IgD-negative memory B cell (primary cell): ENCODE measurements at regions not wholly inside any gene's neighbourhood (a gene's known extent, or its start where the extent isn't known, plus 50 kb on each side); places are given as distances from the start of the nearest gene placed in this dataset.
"Not testable (repeated sequence)": the region's sequence is repeated elsewhere in the genome, so short reads cannot be mapped to it uniquely, and the experiment has no call there.

Source experiments
- H3K27ac Mint-ChIP-seq, 3 donors: one replicate each; pipeline ENCODE4 v1.8.0; 2020 to 2022; ENCODE audit warnings: mild to moderate bottlenecking in 3 of 3, mixed read lengths in 3 of 3, moderate library complexity in 1 of 3
- H3K27me3 Mint-ChIP-seq: one replicate; pipeline ENCODE4 v1.8.0; 2021; ENCODE audit warnings: mixed read lengths
- H3K36me3 Mint-ChIP-seq: one replicate; pipeline ENCODE4 v1.8.0; 2020; ENCODE audit warnings: mild to moderate bottlenecking, mixed read lengths
- H3K4me1 Mint-ChIP-seq, 3 donors: one replicate each; pipeline ENCODE4 v1.8.0; 2020 to 2022; ENCODE audit warnings: mixed read lengths in 3 of 3, mild to moderate bottlenecking in 1 of 3
- H3K4me3 Mint-ChIP-seq, 4 donors: one replicate each; pipeline ENCODE4 v1.8.0; 2020 to 2022; ENCODE audit warnings: mild to moderate bottlenecking in 4 of 4, mixed read lengths in 4 of 4, moderate library complexity in 3 of 4
- H3K9me3 Mint-ChIP-seq, 3 donors: one replicate each; pipeline ENCODE4 v1.8.0; 2020 to 2021; ENCODE audit warnings: mixed read lengths in 3 of 3, mild to moderate bottlenecking in 1 of 3

GRCh38 chr7:94781236-94781635, 125.3 kb upstream of the SGCE start:
- H3K36me3 Mint-ChIP-seq, result no peaks in the 10 kb centered on the region
- H3K4me1 Mint-ChIP-seq, result no peaks in the 10 kb centered on the region
- peaks cover 3% of the 10 kb centered on the region for H3K27me3 Mint-ChIP-seq
- peaks cover 0 to 2% (median 1%) of the 10 kb centered on the region in 3 donors for H3K9me3 Mint-ChIP-seq
- no peak overlapping the region for H3K27ac Mint-ChIP-seq
- no peak overlapping the region for H3K4me3 Mint-ChIP-seq

- Mint-ChIP-seq H3K36me3 (no peaks in the 10 kb centered on the region), H3K4me1 (no peaks in the 10 kb centered on the region), H3K9me3 (peaks cover 0 to 2% (median 1%) of the 10 kb centered on the region in 3 donors), H3K4me3 (no peak overlapping the region), H3K27me3 (peaks cover 3% of the 10 kb centered on the region), H3K27ac (no peak overlapping the region)
These were observed 124.6 kb upstream of the PPP1R9A start for GRCh38 chr7:94782777-94783176.

DNA sequence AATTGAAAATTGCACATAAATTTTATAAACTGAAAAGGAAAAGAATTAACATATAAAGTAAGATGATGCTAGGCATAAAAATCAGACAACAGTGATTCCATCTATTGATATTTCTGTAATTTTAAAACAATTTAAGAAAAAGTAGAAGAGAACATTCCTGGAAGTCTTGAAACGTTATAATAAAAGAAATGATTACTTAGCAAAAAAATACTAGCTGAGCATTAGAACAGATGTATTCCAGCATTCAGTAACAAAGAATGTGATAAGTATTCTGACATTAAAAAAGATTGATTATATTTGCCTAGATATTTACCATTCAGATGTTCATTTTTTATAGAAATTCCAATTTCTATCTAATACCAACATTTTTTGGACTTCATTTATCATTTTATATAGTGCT, 120.1 kb upstream of the PPP1R9A start:
- Mint-ChIP-seq H3K36me3 (no peaks in the 10 kb centered on the region), H3K9me3 (peaks cover 4 to 8% (median 5%) of the 10 kb centered on the region in 3 donors), H3K4me1 (no peaks in the 10 kb centered on the region), H3K27me3 (peaks cover 1% of the 10 kb centered on the region), H3K4me3 (no peak overlapping the region), H3K27ac (no peak overlapping the region)

- not testable (repeated sequence) for H3K4me3 Mint-ChIP-seq, H3K27ac Mint-ChIP-seq, H3K36me3 Mint-ChIP-seq, H3K4me1 Mint-ChIP-seq, H3K9me3 Mint-ChIP-seq, H3K27me3 Mint-ChIP-seq
These were observed 119.0 kb upstream of the PPP1R9A start for GRCh38 chr7:94788378-94788777.

GRCh38 chr7:94792241-94792640, 115.2 kb upstream of the PPP1R9A start:
- Mint-ChIP-seq H3K9me3 (peaks cover 2 to 10% (median 5%) of the 10 kb centered on the region in 3 donors), H3K36me3 (no peaks in the 10 kb centered on the region), H3K4me1 (no peaks in the 10 kb centered on the region), H3K27me3 (peaks cover 4% of the 10 kb centered on the region), H3K4me3 (no peak overlapping the region), H3K27ac (no peak overlapping the region)

DNA sequence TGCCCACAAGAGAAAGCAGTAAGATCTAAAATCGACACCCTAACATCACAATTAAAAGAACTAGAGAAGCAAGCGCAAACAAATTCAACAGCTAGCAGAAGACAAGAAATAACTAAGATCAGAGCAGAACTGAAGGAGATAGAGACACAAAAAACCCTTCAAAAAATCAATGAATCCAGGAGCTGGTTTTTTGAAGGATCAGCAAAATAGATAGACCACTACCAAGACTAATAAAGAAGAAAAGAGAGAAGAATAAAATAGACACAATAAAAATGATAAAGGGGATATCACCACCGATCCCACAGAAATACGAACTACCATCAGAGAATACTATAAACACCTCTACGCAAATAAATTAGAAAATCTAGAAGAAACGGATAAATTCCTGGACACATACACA, 110.0 kb upstream of the PPP1R9A start:
- H3K27ac Mint-ChIP-seq, H3K36me3 Mint-ChIP-seq, H3K9me3 Mint-ChIP-seq, H3K27me3 Mint-ChIP-seq, H3K4me3 Mint-ChIP-seq, H3K4me1 Mint-ChIP-seq: not testable (repeated sequence)

- Mint-ChIP-seq H3K27ac (no peak overlapping the region), H3K4me3 (no peak overlapping the region), H3K36me3 (no peaks in the 10 kb centered on the region), H3K4me1 (no peaks in the 10 kb centered on the region), H3K27me3 (no peaks in the 10 kb centered on the region), H3K9me3 (peaks cover 0 to 3% (median 2%) of the 10 kb centered on the region in 3 donors)
These were observed 103.6 kb upstream of the PPP1R9A start for GRCh38 chr7:94803821-94804220.

GRCh38 chr7:94808673-94809072, 98.7 kb upstream of the PPP1R9A start:
- not testable (repeated sequence) for H3K4me1 Mint-ChIP-seq, H3K27ac Mint-ChIP-seq, H3K36me3 Mint-ChIP-seq, H3K4me3 Mint-ChIP-seq, H3K27me3 Mint-ChIP-seq, H3K9me3 Mint-ChIP-seq

- H3K27ac Mint-ChIP-seq, result no peak overlapping the region
- H3K9me3 Mint-ChIP-seq, result peaks cover 0 to 2% (median 0%) of the 10 kb centered on the region in 3 donors
- H3K36me3 Mint-ChIP-seq, result no peaks in the 10 kb centered on the region
- H3K27me3 Mint-ChIP-seq, result no peaks in the 10 kb centered on the region
- H3K4me1 Mint-ChIP-seq, result no peaks in the 10 kb centered on the region
- H3K4me3 Mint-ChIP-seq, result no peak overlapping the region
These were observed 96.9 kb upstream of the PPP1R9A start for GRCh38 chr7:94810496-94810895.

DNA sequence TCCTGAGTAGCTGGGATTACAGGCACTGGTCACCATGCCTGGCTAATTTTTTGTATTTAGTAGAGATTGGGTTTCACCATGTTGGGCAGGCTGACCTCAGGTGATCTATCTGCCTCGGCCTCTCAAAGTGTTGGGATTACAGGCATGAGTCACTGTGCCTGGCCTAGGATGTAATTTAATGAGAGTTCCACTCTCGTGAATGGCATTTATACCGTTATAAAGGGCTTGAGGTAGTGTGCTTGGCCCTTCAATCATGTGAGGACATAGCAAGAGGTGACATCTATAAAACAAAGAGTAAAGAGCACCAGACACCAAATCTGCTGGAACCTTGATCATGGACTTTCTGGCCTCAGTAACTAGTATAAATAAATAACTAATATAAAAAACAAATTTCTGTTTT, 93.5 kb upstream of the PPP1R9A start:
- Mint-ChIP-seq H3K36me3 (no peaks in the 10 kb centered on the region), H3K27ac (no peak overlapping the region), H3K27me3 (no peaks in the 10 kb centered on the region), H3K4me3 (no peak overlapping the region), H3K4me1 (no peaks in the 10 kb centered on the region), H3K9me3 (peaks cover 7 to 18% (median 14%) of the 10 kb centered on the region in 3 donors)

DNA sequence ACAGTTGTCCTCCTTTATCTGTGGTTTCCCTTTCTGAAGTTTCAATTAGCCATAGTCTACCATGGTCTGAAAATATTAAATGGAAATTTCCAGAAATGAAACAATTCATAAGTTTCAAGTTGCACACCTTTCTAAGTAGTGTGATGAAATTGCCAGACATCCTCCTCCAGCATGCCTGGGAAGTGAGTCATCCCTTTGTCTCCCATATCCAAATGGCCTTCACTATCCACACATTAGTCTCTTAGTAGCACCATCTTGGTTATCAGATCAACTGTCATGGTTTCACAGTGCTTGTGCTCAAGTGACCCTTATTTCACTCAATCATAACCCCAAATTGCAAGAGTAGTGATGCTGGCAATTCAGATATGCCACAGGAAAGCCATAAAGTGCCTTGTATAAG, 83.4 kb upstream of the PPP1R9A start:
- Mint-ChIP-seq H3K27me3 (no peaks in the 10 kb centered on the region), H3K4me3 (no peak overlapping the region), H3K9me3 (peaks cover 7 to 16% (median 9%) of the 10 kb centered on the region in 3 donors), H3K36me3 (peaks cover 2% of the 10 kb centered on the region), H3K4me1 (no peaks in the 10 kb centered on the region), H3K27ac (no peak overlapping the region)

- Mint-ChIP-seq H3K27me3 (no peaks in the 10 kb centered on the region), H3K4me1 (no peaks in the 10 kb centered on the region), H3K36me3 (peaks cover 2% of the 10 kb centered on the region), H3K4me3 (peak overlapping the region in 1 of 4 donors; percentile 19), H3K9me3 (peaks cover 4 to 12% (median 8%) of the 10 kb centered on the region in 3 donors), H3K27ac (no peak overlapping the region)
These were observed 77.4 kb upstream of the PPP1R9A start for GRCh38 chr7:94829987-94830386.

- H3K27ac Mint-ChIP-seq, result no peak overlapping the region
- no peak overlapping the region for H3K4me3 Mint-ChIP-seq
- H3K36me3 Mint-ChIP-seq, result no peaks in the 10 kb centered on the region
- H3K4me1 Mint-ChIP-seq, result no peaks in the 10 kb centered on the region
- H3K9me3 Mint-ChIP-seq, result peaks cover 2 to 12% (median 8%) of the 10 kb centered on the region in 3 donors
- no peaks in the 10 kb centered on the region for H3K27me3 Mint-ChIP-seq
These were observed 75.3 kb upstream of the PPP1R9A start for GRCh38 chr7:94832051-94832450.

DNA sequence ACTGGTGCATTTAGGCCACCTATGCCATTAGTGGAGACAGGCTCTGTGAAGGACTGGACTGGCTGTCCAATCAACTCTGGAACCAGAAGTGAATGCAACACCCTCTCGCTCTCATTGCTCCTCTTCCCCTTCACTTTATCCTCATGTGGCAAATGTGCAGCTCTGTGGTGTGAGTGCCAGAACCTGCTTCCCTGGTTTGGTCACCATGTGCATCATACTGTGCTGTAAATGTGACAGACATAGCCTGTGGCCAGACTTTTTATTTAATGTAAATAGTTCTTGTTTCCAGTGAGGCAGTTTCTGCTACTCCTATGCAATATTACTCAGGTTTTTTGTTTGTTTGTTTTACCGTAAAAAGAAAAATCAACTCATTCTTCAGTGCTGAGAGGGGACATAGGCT, 73.0 kb upstream of the PPP1R9A start:
- Mint-ChIP-seq H3K27ac (no peak overlapping the region), H3K27me3 (no peaks in the 10 kb centered on the region), H3K4me3 (no peak overlapping the region), H3K9me3 (peaks cover 9 to 30% (median 14%) of the 10 kb centered on the region in 3 donors), H3K36me3 (peaks cover 4% of the 10 kb centered on the region), H3K4me1 (no peaks in the 10 kb centered on the region)

- H3K4me3 Mint-ChIP-seq, result no peak overlapping the region
- no peak overlapping the region for H3K27ac Mint-ChIP-seq
- no peaks in the 10 kb centered on the region for H3K4me1 Mint-ChIP-seq
- no peaks in the 10 kb centered on the region for H3K27me3 Mint-ChIP-seq
- peaks cover 4% of the 10 kb centered on the region for H3K36me3 Mint-ChIP-seq
- peaks cover 13 to 34% (median 19%) of the 10 kb centered on the region in 3 donors for H3K9me3 Mint-ChIP-seq
These were observed 68.7 kb upstream of the PPP1R9A start for GRCh38 chr7:94838717-94839116.

DNA sequence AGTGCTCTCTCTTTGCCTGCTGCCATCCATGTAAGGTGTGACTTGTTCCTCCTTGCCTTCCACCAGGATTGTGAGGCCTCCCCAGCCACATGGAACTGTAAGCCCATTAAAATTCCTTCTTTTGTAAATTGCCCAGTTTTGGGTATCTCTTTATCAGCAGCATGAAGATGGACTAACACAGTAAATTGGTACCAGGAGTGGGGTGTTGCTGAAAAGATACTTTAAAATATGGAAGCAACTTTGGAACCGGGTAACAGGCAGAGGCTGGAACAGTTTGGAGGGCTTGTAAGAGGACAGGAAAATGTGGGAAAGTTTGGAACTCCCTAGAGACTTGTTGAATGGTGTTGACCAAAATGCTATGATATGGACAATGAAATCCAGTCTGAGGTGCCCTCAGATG, 63.8 kb upstream of the PPP1R9A start:
- H3K9me3 Mint-ChIP-seq, result peaks cover 15 to 32% (median 30%) of the 10 kb centered on the region in 3 donors
- H3K27ac Mint-ChIP-seq, result no peak overlapping the region
- H3K36me3 Mint-ChIP-seq, result peaks cover 3% of the 10 kb centered on the region
- H3K4me3 Mint-ChIP-seq, result peak overlapping the region in 1 of 4 donors; percentile 32
- H3K27me3 Mint-ChIP-seq, result no peaks in the 10 kb centered on the region
- no peaks in the 10 kb centered on the region for H3K4me1 Mint-ChIP-seq

DNA sequence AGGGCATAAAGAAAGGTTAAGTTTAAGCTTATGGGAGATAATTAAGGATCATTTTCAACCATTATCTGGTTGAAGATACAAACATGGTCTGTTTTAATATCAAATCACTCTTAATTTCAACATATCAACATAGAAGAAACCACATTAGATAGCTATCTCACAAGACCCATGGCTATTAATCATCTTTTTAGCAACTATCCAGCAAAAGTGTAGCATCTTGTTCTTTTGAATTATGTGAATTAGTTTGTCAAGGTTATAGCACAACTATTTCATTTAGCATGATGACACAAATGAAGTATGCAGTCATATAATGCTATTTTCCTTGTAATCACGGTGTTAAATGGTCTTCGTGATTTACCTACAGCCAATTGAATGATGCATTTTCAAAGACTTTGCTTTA, 58.9 kb upstream of the PPP1R9A start:
- Mint-ChIP-seq H3K27ac (no peak overlapping the region), H3K36me3 (peaks cover 3% of the 10 kb centered on the region), H3K27me3 (no peaks in the 10 kb centered on the region), H3K4me3 (no peak overlapping the region), H3K4me1 (no peaks in the 10 kb centered on the region), H3K9me3 (peaks cover 5 to 19% (median 15%) of the 10 kb centered on the region in 3 donors)
